Rectal smooth muscle tissue (tissue), 1 donor: ENCODE measurements at regions not wholly inside any gene's neighbourhood (a gene's known extent, or its start where the extent isn't known, plus 50 kb on each side); places are given as distances from the start of the nearest gene placed in this dataset.

Experiments used
- H3K27ac ChIP-seq: one replicate; pipeline ENCODE4 v1.7.0; 2013; ENCODE audit warnings: low read depth, low read length, inconsistent platforms
- H3K27me3 ChIP-seq: one replicate; pipeline ENCODE4 v1.7.0; 2013; ENCODE audit warnings: low read length; ENCODE audit not compliant: control insufficient read depth, insufficient read depth
- H3K36me3 ChIP-seq: one replicate; pipeline ENCODE4 v1.7.0; 2013; ENCODE audit warnings: low read length; ENCODE audit not compliant: control insufficient read depth, insufficient read depth
- H3K4me1 ChIP-seq: one replicate; pipeline ENCODE4 v1.7.0; 2013; ENCODE audit warnings: low read length; ENCODE audit not compliant: control insufficient read depth, insufficient read depth
- H3K4me3 ChIP-seq: one replicate; pipeline ENCODE4 v1.7.0; 2013; ENCODE audit warnings: low read length
- H3K9ac ChIP-seq: one replicate; pipeline ENCODE4 v1.7.0; 2013; ENCODE audit warnings: low read length

DNA sequence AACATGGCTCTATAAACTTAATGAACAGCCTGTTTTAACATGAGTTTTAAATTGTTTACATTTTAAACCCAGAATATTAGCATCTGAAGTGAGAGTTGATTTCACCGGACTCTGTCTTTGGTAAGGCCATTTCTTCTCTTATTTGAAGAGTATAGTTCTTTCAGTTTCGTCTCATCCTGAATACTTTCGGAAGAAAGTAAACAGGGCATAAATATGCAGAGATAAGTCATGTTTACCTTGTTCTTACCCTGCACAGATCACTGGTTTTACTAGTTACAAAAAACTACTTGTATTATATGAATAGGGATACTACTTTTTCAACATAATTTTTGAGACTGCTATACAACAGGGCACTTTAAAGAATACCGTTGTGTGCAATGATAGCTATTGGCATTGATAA lies 656.3 kb upstream of the ZNF608 start:
- no peak overlapping the region for H3K4me3 ChIP-seq
- H3K9ac ChIP-seq = no peak overlapping the region
- no peaks in the 10 kb centered on the region for H3K27me3 ChIP-seq
- no peaks in the 10 kb centered on the region for H3K4me1 ChIP-seq
- H3K27ac ChIP-seq = no peak overlapping the region
- H3K36me3 ChIP-seq = no peaks in the 10 kb centered on the region

- Histone ChIP-seq H3K36me3 (no peaks in the 10 kb centered on the region), H3K27ac (no peak overlapping the region), H3K9ac (no peak overlapping the region), H3K4me1 (peaks cover 8% of the 10 kb centered on the region), H3K27me3 (no peaks in the 10 kb centered on the region), H3K4me3 (no peak overlapping the region)
Observed at GRCh38 chr5:125404056-125404455, 657.6 kb upstream of the ZNF608 start.

DNA sequence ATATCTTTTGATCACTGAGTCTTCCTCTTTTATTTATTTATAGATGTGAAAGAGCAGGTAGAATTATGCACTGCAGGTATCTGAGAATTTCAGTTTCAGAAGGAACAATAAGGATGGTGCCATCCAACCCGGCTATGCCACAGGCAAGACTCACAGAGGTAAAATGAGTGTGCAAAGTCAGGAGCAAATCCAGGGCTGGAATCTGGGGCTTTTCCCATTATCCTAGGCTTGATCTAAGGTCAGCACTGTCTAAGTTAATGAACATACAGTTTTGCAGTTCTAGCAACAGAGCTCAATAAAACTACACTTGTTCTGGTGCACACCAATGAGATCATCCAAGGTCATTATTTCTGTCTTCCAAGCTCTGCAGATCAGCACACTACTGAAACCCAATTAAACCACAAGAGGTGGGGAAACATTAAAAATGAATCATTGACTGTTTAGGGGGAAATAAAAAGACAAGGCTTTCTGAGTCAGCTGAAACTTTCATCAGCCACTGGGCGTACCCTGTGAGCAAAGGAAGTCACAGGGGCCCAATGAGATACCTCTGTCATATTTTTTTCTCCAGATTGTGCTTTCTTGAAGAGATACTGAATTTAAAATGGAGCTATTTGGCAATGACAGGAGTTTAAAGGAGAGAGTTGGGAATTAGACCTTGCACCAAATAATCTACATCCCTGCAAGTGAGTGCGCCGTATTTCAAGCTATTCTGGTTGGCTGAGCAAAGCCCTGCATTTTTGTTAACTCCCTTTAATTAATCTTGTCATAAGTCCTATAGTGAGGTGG lies 662.2 kb upstream of the ZNF608 start:
- Histone ChIP-seq H3K27me3 (no peaks in the 10 kb centered on the region), H3K4me1 (peaks cover 40% of the 10 kb centered on the region), H3K27ac (peak overlapping the region; percentile 69), H3K9ac (no peak overlapping the region), H3K4me3 (no peak overlapping the region), H3K36me3 (no peaks in the 10 kb centered on the region)

DNA sequence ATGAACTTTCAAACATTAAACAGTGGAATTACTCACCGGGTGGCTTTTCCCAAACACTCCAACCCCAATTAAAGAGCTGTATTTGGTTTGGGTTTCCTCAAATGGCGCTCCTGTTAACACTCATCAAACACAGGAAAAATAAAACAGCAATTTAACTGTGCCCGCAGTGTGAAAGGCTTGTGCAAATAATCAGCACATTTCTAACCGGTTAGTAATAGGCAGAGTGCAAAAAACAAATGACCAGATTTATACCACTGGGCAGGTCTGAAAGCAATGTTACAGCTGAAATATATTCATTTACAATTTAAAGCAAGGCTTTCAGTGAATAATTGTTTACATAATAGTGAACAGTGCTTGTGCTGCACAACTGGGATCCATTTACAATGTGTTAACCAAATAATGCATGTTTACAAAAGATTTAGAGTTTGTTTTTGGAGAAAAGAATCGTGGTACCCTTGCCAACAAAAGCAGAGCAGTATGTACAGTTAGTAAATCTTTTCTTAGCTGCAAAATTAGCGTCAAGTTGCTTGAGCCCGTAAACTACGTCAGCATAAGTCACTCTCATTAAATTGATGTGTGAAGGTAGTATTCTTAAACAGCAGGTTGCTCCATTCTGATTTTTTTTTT lies 662.9 kb upstream of the ZNF608 start:
- H3K27me3 ChIP-seq = no peaks in the 10 kb centered on the region
- H3K4me1 ChIP-seq = peaks cover 43% of the 10 kb centered on the region
- H3K9ac ChIP-seq = no peak overlapping the region
- H3K4me3 ChIP-seq = no peak overlapping the region
- peak overlapping the region; percentile 69 for H3K27ac ChIP-seq
- no peaks in the 10 kb centered on the region for H3K36me3 ChIP-seq

DNA sequence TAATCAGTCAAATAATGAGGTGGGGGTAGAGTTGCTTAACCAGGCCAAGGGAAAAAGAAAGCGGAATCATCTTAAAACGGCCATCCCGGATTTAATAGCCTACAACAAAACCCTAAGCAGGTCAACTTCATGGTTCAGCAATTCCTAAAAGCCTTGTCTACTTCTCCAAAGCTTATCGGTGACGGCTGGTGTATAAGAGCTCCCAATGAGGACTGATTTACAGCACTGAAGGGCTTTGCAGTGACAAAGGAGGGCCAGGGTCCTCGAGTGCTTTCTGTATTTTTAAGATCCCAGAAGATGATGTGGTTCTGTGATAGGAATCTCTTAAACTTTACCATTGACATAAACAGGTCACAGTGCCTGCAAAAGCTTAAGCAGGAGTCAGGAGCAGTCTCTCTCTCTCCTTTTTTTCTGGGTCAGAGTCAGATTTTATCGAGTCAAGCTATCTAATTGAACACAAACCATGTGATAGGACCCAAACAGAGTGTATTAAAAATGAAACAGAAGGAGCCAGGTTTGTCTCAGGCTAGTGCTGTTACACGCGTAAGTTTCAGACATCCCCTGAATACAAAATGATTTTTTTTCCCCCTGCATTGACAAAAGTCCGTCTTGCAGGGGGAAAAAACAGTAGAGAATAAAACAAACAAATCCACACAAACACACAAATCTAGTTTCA lies 663.6 kb upstream of the ZNF608 start:
- Histone ChIP-seq H3K36me3 (no peaks in the 10 kb centered on the region), H3K4me3 (peak overlapping the region; percentile 26), H3K4me1 (peaks cover 43% of the 10 kb centered on the region), H3K9ac (no peak overlapping the region), H3K27me3 (no peaks in the 10 kb centered on the region), H3K27ac (peak overlapping the region; percentile 69)

- peak overlapping the region; percentile 69 for H3K27ac ChIP-seq
- H3K36me3 ChIP-seq = no peaks in the 10 kb centered on the region
- peaks cover 43% of the 10 kb centered on the region for H3K4me1 ChIP-seq
- no peak overlapping the region for H3K9ac ChIP-seq
- no peak overlapping the region for H3K4me3 ChIP-seq
- H3K27me3 ChIP-seq = no peaks in the 10 kb centered on the region
Observed at GRCh38 chr5:125410537-125411070, 664.2 kb upstream of the ZNF608 start.

GRCh38 chr5:125411071-125411743 lies 664.8 kb upstream of the ZNF608 start:
- no peaks in the 10 kb centered on the region for H3K36me3 ChIP-seq
- H3K27ac ChIP-seq = no peak overlapping the region

GRCh38 chr5:125411744-125412560 lies 665.5 kb upstream of the ZNF608 start:
- Histone ChIP-seq H3K4me1 (peaks cover 43% of the 10 kb centered on the region), H3K4me3 (peak overlapping the region; percentile 12), H3K27ac (no peak overlapping the region)

More at GRCh38 chr5:125411071-125411743, 664.8 kb upstream of the ZNF608 start:
- peak overlapping the region; percentile 12 for H3K4me3 ChIP-seq
- H3K4me1 ChIP-seq = peaks cover 43% of the 10 kb centered on the region
- no peaks in the 10 kb centered on the region for H3K27me3 ChIP-seq
- H3K9ac ChIP-seq = no peak overlapping the region

DNA sequence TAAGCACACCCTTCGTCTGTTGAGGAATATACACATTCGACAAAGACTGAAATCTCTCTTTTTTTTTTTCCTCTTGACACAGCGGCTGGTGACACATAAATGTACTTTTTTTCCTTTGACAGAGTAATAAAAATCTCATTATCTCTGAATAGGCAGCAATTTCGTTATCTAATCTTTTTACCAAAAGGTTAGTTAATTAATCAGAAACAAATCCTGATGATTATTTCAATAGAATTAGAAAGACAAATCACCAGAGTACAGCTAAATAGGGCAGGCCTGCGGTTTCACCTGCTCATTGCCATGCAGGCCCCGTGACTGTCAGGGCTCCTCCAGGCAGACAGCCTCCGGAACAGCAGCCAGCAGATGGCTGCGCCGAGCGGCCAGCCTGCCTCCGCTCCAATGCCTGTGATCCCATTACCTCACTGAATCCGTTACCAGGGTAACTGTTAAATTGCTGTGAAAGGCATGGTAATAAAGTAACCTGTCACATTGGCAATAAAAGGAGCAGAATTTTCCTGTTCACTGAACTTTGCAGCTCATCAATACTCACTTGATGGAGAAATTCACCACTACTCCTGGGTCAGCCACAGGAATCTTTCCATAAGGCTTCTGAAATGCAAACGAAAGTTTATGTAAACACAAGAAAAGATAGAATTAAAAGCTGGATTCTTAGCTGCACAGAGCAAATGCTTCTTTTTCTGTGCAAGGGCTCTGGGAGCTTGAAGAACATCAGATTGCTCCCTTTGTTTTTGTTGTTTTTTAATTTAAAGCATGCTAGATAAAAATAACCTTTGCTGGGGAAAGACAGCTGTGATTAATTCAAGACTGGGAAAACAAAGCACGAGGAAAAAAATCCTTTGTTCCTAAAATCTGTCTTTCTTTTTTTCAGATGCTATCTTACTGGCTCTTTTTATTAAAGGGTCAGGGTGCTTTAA lies 666.4 kb upstream of the ZNF608 start:
- H3K4me1 ChIP-seq = peaks cover 43% of the 10 kb centered on the region
- H3K9ac ChIP-seq = no peak overlapping the region
- no peaks in the 10 kb centered on the region for H3K36me3 ChIP-seq
- H3K4me3 ChIP-seq = peak overlapping the region; percentile 16
- H3K27ac ChIP-seq = no peak overlapping the region
- H3K27me3 ChIP-seq = no peaks in the 10 kb centered on the region

More at GRCh38 chr5:125411744-125412560, 665.5 kb upstream of the ZNF608 start:
- no peaks in the 10 kb centered on the region for H3K36me3 ChIP-seq
- H3K27me3 ChIP-seq = no peaks in the 10 kb centered on the region
- H3K9ac ChIP-seq = no peak overlapping the region

DNA sequence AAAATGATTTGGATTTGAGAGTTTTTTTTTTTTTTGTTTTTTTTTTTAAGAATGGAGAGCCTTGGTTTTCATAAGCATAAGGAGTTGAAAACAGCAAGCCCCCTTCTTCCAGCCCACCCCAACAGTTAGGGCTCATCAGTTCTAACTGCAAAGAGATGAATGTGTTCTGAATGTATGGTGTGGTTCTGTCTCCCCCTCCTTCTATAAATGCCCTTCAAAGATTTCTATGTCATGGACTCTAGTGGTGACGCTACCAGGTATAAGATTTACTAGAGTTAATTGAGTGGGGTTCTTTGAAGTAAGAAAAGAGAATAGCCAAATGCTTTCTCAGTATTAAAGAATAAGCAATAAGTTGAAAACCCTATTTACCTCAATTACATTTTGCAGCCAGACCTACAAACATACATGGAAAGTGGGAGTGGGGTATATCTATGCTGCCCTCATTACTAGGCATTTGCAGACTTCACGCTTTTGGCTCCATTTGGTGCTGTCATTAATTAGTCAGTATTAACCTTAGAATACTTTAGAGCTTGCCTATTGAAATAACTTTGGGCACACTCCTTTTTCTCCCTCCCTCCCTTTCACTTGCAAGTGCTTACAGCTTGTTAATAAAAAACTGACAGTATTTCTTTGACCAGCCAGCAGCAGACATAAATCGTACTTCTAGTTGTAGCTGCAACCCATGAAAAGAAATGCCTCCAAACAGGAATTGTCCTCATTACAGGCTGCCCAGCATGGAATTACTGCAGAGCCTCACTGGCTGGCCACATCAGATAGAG lies 667.2 kb upstream of the ZNF608 start:
- Histone ChIP-seq H3K27me3 (no peaks in the 10 kb centered on the region), H3K4me1 (peaks cover 38% of the 10 kb centered on the region), H3K27ac (no peak overlapping the region), H3K4me3 (no peak overlapping the region), H3K9ac (no peak overlapping the region), H3K36me3 (no peaks in the 10 kb centered on the region)
